HEK293T (cell line): ENCODE measurements at regions not wholly inside any gene's neighbourhood (a gene's known extent, or its start where the extent isn't known, plus 50 kb on each side); places are given as distances from the start of the nearest gene placed in this dataset.

Experiments used
- ARNT ChIP-seq: fragments of 450-650 bp; IDR thresholded peaks from 2 replicates; pipeline ENCODE4 v1.6.1; 2017; ENCODE audit warnings: mild to moderate bottlenecking
- BHLHE40 ChIP-seq: fragments of 450-650 bp; IDR thresholded peaks from 2 replicates; pipeline ENCODE4 v1.6.1; 2016; ENCODE audit warnings: mild to moderate bottlenecking, moderate library complexity, borderline replicate concordance
- FOXM1 ChIP-seq: fragments of 450-650 bp; IDR thresholded peaks from 2 replicates; pipeline ENCODE4 v1.6.1; 2017; ENCODE audit warnings: mild to moderate bottlenecking, borderline replicate concordance
- LEF1 ChIP-seq: fragments of 450-650 bp; IDR thresholded peaks from 2 replicates; pipeline ENCODE4 v1.6.1; 2017; ENCODE audit warnings: mild to moderate bottlenecking, borderline replicate concordance
- SP1 ChIP-seq: fragments of 450-650 bp; IDR thresholded peaks from 2 replicates; pipeline ENCODE4 v1.6.1; 2017
- ZNF384 ChIP-seq: fragments of 450-650 bp; IDR thresholded peaks from 2 replicates; pipeline ENCODE4 v1.6.1; 2016

- no peak for TF ChIP-seq FOXM1
- TF ChIP-seq ZNF384: no peak
- no peak for TF ChIP-seq SP1
- no peak for TF ChIP-seq ARNT
- no peak for TF ChIP-seq LEF1
- no peak for TF ChIP-seq BHLHE40
These were observed 208.0 kb downstream of the FOXL1 start for GRCh38 chr16:86786338-86786737.
